Keratinocyte (primary cell): ENCODE measurements at regions not wholly inside any gene's neighbourhood (a gene's known extent, or its start where the extent isn't known, plus 50 kb on each side); places are given as distances from the start of the nearest gene placed in this dataset.

ENCODE experiments used
- DNase-seq: peaks from one replicate; pipeline ENCODE4 v3.0.0-alpha.2; 2011; ENCODE audit warnings: low read depth, missing footprints, low spot score
- FAIRE-seq: peaks from 2 replicates; lab custom pipeline; 2011; peaks lifted over from hg19 to GRCh38; lab: Jason Lieb, UNC
- H2AFZ ChIP-seq: 2 replicates; pipeline ENCODE4 v1.6.0; 2012; ENCODE audit warnings: low read length, control low read depth, inconsistent platforms; ENCODE audit not compliant: control insufficient read depth
- H3K27ac ChIP-seq: 2 replicates; pipeline ENCODE4 v1.5.1; 2011; ENCODE audit warnings: low read length; ENCODE audit not compliant: control insufficient read depth, insufficient read depth
- H3K27me3 ChIP-seq: 3 replicates; pipeline ENCODE4 v1.6.0; 2011; ENCODE audit warnings: low read length; ENCODE audit not compliant: control insufficient read depth, insufficient read depth; ENCODE audit errors: extremely low read depth
- H3K36me3 ChIP-seq, 2 experiments: 2 replicates in 1 of 2; 3 replicates in 1 of 2; pipeline ENCODE4 v1.5.1; 2011; ENCODE audit warnings: low read length in 2 of 2, mild to moderate bottlenecking in 1 of 2; ENCODE audit not compliant: control insufficient read depth in 2 of 2, insufficient read depth in 2 of 2; ENCODE audit errors: extremely low read depth in 1 of 2
- H3K4me1 ChIP-seq: 3 replicates; pipeline ENCODE4 v1.5.1; 2011; ENCODE audit warnings: low read length; ENCODE audit not compliant: control insufficient read depth, insufficient read depth; ENCODE audit errors: extremely low read depth
- H3K4me2 ChIP-seq: 3 replicates; pipeline ENCODE4 v1.6.0; 2011; ENCODE audit warnings: low read depth, low read length; ENCODE audit not compliant: control insufficient read depth, insufficient read depth; ENCODE audit errors: extremely low read depth
- H3K4me3 ChIP-seq, 3 experiments: fragments of 200-600 bp in 1 of 3; sonication (generic) in 1 of 3; 2 replicates in 2 of 3; 3 replicates in 1 of 3; pipeline ENCODE4 v1.5.1; 2011 to 2016; ENCODE audit warnings: low read length in 3 of 3, mild to moderate bottlenecking in 3 of 3, control low read depth in 2 of 3, inconsistent platforms in 1 of 3, low read depth in 1 of 3, mixed read lengths in 1 of 3, mixed run types in 1 of 3, moderate library complexity in 1 of 3; ENCODE audit not compliant: control insufficient read depth in 2 of 3, insufficient read depth in 2 of 3; ENCODE audit errors: extremely low read depth in 1 of 3
- H3K79me2 ChIP-seq: 2 replicates; pipeline ENCODE4 v1.6.0; 2012; ENCODE audit warnings: low read length; ENCODE audit not compliant: control insufficient read depth, insufficient read depth
- H3K9ac ChIP-seq: 3 replicates; pipeline ENCODE4 v1.6.0; 2011; ENCODE audit warnings: low read length; ENCODE audit not compliant: control insufficient read depth, insufficient read depth; ENCODE audit errors: extremely low read depth
- H3K9me1 ChIP-seq: 3 replicates; pipeline ENCODE4 v1.6.0; 2011; ENCODE audit warnings: low read length; ENCODE audit not compliant: control insufficient read depth, insufficient read depth; ENCODE audit errors: extremely low read depth
- H3K9me3 ChIP-seq: 2 replicates; pipeline ENCODE4 v1.5.1; 2012; ENCODE audit warnings: low read depth, low read length; ENCODE audit not compliant: control insufficient read depth
- H4K20me1 ChIP-seq: 3 replicates; pipeline ENCODE4 v1.6.0; 2011; ENCODE audit warnings: low read length; ENCODE audit not compliant: control insufficient read depth, insufficient read depth; ENCODE audit errors: extremely low read depth
- CTCF ChIP-seq, 3 experiments: IDR thresholded peaks in 1 of 3; conservative IDR thresholded peaks in 1 of 3; optimal IDR thresholded peaks in 1 of 3; 2 replicates in 2 of 3; 3 replicates in 1 of 3; pipeline versions ENCODE3 to v1.5.1; 2011; ENCODE audit warnings: low read length in 3 of 3, mild to moderate bottlenecking in 3 of 3, moderate library complexity in 2 of 3, control low read depth in 1 of 3, inconsistent platforms in 1 of 3; ENCODE audit not compliant: insufficient read depth in 2 of 3; ENCODE audit errors: extremely low read depth in 1 of 3
- EZH2 ChIP-seq: IDR thresholded peaks from one replicate; pipeline ENCODE4 v1.6.1; 2012; ENCODE audit warnings: inconsistent platforms, mild to moderate bottlenecking, low read length, moderate library complexity
- dilution Hi-C: fragments of 300-500 bp; cut with MboI; formaldehyde crosslinking; loops from one replicate; pipeline ENCODE4 v1.7.0; 2020; ENCODE audit warnings: low sequenced_read_pairs; ENCODE audit not compliant: extremely low pct_ligation_motif_present

- no peaks in the 10 kb centered on the region for H3K36me3 ChIP-seq
- TF ChIP-seq CTCF (optimal IDR thresholded peaks at IDR 0.05 in 1 of 3, IDR thresholded peaks at IDR 0.05 in 1 of 3, conservative IDR thresholded peaks at IDR 0.05 in 1 of 3; ENCODE audit: extremely low read depth in 1 of 3, insufficient read depth in 2 of 3, low read length in 3 of 3) (no peak), EZH2 (no peak)
- no peaks in the 10 kb centered on the region for H3K9me1 ChIP-seq
- no peaks in the 10 kb centered on the region for H3K4me1 ChIP-seq
- H3K4me3 ChIP-seq: no peak overlapping the region
- H3K27ac ChIP-seq: no peak overlapping the region
- DNase-seq (no peak), FAIRE-seq (no peak)
- no peak overlapping the region for H3K4me2 ChIP-seq
- no peaks in the 10 kb centered on the region for H3K9me3 ChIP-seq
- no peaks in the 10 kb centered on the region for H4K20me1 ChIP-seq
- H3K9ac ChIP-seq: no peak overlapping the region
- no peaks in the 10 kb centered on the region for H3K27me3 ChIP-seq
- dilution Hi-C loops: no loop called here
- no peak overlapping the region for H2AFZ ChIP-seq
- no peaks in the 10 kb centered on the region for H3K79me2 ChIP-seq
Measured at GRCh38 chr5:29524227-29524626, 1669.3 kb upstream of the CDH6 start.

GRCh38 chr5:29518176-29518575 is 1675.3 kb upstream of the CDH6 start:
- Histone ChIP-seq H3K4me2 (no peak overlapping the region), H2AFZ (no peak overlapping the region), H3K79me2 (no peaks in the 10 kb centered on the region), H3K9me1 (no peaks in the 10 kb centered on the region), H3K27me3 (no peaks in the 10 kb centered on the region), H3K27ac (no peak overlapping the region), H3K4me3 (no peak overlapping the region), H3K4me1 (no peaks in the 10 kb centered on the region), H4K20me1 (no peaks in the 10 kb centered on the region), H3K36me3 (no peaks in the 10 kb centered on the region), H3K9ac (no peak overlapping the region), H3K9me3 (peaks cover 3% of the 10 kb centered on the region)
- TF ChIP-seq CTCF (optimal IDR thresholded peaks at IDR 0.05 in 1 of 3, IDR thresholded peaks at IDR 0.05 in 1 of 3, conservative IDR thresholded peaks at IDR 0.05 in 1 of 3; ENCODE audit: extremely low read depth in 1 of 3, insufficient read depth in 2 of 3, low read length in 3 of 3) (no peak), EZH2 (no peak)
- no peak for FAIRE-seq
- dilution Hi-C loops: no loop called here
- no peak for DNase-seq
